ENCODE measurements at regions not wholly inside any gene's neighbourhood (a gene's known extent, or its start where the extent isn't known, plus 50 kb on each side); places are given as distances from the start of the nearest gene placed in this dataset.

GRCh38 chr13:85469320-85469719, 329.9 kb downstream of the SLITRK6 start:
- TF ChIP-seq CTCF (IDR thresholded peaks at IDR 0.05; ENCODE audit: poor library complexity) (no peak), EZH2 (IDR thresholded peaks at IDR 0.05; ENCODE audit: borderline replicate concordance) (no peak), EZH2phosphoT487 (IDR thresholded peaks at IDR 0.05; ENCODE audit: low read depth, severe bottlenecking, unreplicated experiment) (no peak)
